Hepatocyte (in vitro differentiated cells): ENCODE measurements at regions not wholly inside any gene's neighbourhood (a gene's known extent, or its start where the extent isn't known, plus 50 kb on each side); places are given as distances from the start of the nearest gene placed in this dataset.

Experiments
- DNase-seq: peaks from one replicate; pipeline ENCODE4 v3.0.0-alpha.2; 2016; ENCODE audit warnings: low spot score
- H2AFZ ChIP-seq: fragments of 200-600 bp; sonication (generic); 2 replicates; pipeline ENCODE4 v1.6.0; 2016; ENCODE audit warnings: antibody characterized with exemption, mild to moderate bottlenecking
- H3K27ac ChIP-seq: fragments of 200-600 bp; sonication (generic); 2 replicates; pipeline ENCODE4 v1.5.1; 2016; ENCODE audit warnings: mild to moderate bottlenecking
- H3K27me3 ChIP-seq: fragments of 200-600 bp; sonication (generic); 2 replicates; pipeline ENCODE4 v1.6.1; 2016
- H3K36me3 ChIP-seq: fragments of 200-600 bp; sonication (generic); replicated peaks from 2 replicates; pipeline ENCODE4 v1.5.1; 2016; ENCODE audit warnings: low read depth; ENCODE audit not compliant: insufficient read depth
- H3K4me1 ChIP-seq: fragments of 200-600 bp; sonication (generic); 2 replicates; pipeline ENCODE4 v1.5.1; 2016; ENCODE audit warnings: mild to moderate bottlenecking, moderate library complexity; ENCODE audit not compliant: insufficient read depth
- H3K4me2 ChIP-seq: fragments of 200-600 bp; sonication (generic); 2 replicates; pipeline ENCODE4 v1.6.0; 2016
- H3K4me3 ChIP-seq: fragments of 200-600 bp; sonication (generic); 2 replicates; pipeline ENCODE4 v1.5.1; 2016; ENCODE audit warnings: mild to moderate bottlenecking
- H3K79me2 ChIP-seq: fragments of 200-600 bp; sonication (generic); 2 replicates; pipeline ENCODE4 v1.6.0; 2017; ENCODE audit warnings: mild to moderate bottlenecking
- H3K9me2 ChIP-seq: fragments of 200-600 bp; sonication (generic); replicated peaks from 2 replicates; pipeline ENCODE4 v1.6.0; 2017; ENCODE audit warnings: mild to moderate bottlenecking; ENCODE audit not compliant: insufficient read depth
- H3K9me3 ChIP-seq: fragments of 200-600 bp; sonication (generic); 2 replicates; pipeline ENCODE4 v1.5.1; 2016; ENCODE audit warnings: low read depth, mild to moderate bottlenecking
- H4K20me1 ChIP-seq: fragments of 200-600 bp; sonication (generic); 2 replicates; pipeline ENCODE4 v1.6.0; 2016; ENCODE audit warnings: mild to moderate bottlenecking; ENCODE audit not compliant: insufficient read depth, poor library complexity, severe bottlenecking
- CTCF ChIP-seq: fragments of 200-600 bp; sonication (generic); IDR thresholded peaks from 2 replicates; pipeline ENCODE4 v1.5.1; 2016; ENCODE audit warnings: antibody characterized with exemption, mild to moderate bottlenecking; ENCODE audit not compliant: poor library complexity
- EZH2 ChIP-seq: fragments of 200-600 bp; sonication (generic); IDR thresholded peaks from 2 replicates; pipeline ENCODE4 v1.6.1; 2016; ENCODE audit warnings: antibody characterized with exemption, mild to moderate bottlenecking, borderline replicate concordance
- EZH2phosphoT487 ChIP-seq: fragments of 200-600 bp; sonication (generic); IDR thresholded peaks from one replicate; pipeline ENCODE4 v1.6.1; 2018; ENCODE audit warnings: antibody characterized with exemption, mild to moderate bottlenecking, low read depth, moderate library complexity; ENCODE audit not compliant: unreplicated experiment, severe bottlenecking
- WGBS: methylation state at CpG from one replicate; pipeline ENCODE4 v1.1.6; 2016; ENCODE audit warnings: low lambda C conversion rate; ENCODE audit errors: missing lambda C conversion rate; 5-methylcytosine and 5-hydroxymethylcytosine counted together

GRCh38 chr4:89660444-89661172, 176.4 kb downstream of the SNCA start:
- Histone ChIP-seq H3K4me1 (no peaks in the 10 kb centered on the region), H4K20me1 (no peaks in the 10 kb centered on the region), H3K9me3 (no peaks in the 10 kb centered on the region), H3K36me3 (no peaks in the 10 kb centered on the region), H3K9me2 (no peaks in the 10 kb centered on the region), H2AFZ (no peak overlapping the region), H3K79me2 (no peaks in the 10 kb centered on the region), H3K4me2 (no peak overlapping the region), H3K27ac (no peak overlapping the region), H3K27me3 (no peaks in the 10 kb centered on the region), H3K4me3 (no peak overlapping the region)
- no peak for DNase-seq
- WGBS = 93% methylated on average over 4 of the region's 4 CpGs
- no peak for TF ChIP-seq EZH2phosphoT487
- TF ChIP-seq EZH2 = no peak

GRCh38 chr4:89658701-89659024, 178.3 kb downstream of the SNCA start:
- no peaks in the 10 kb centered on the region for H3K9me2 ChIP-seq
- TF ChIP-seq EZH2phosphoT487 (no peak), CTCF (no peak), EZH2 (no peak)
- WGBS = 94% methylated on average over 2 of the region's 2 CpGs
- no peak overlapping the region for H3K4me3 ChIP-seq
- no peaks in the 10 kb centered on the region for H3K36me3 ChIP-seq
- DNase-seq = no peak
- no peaks in the 10 kb centered on the region for H3K4me1 ChIP-seq
- no peak overlapping the region for H2AFZ ChIP-seq
- no peak overlapping the region for H3K27ac ChIP-seq
- H3K4me2 ChIP-seq = no peak overlapping the region
- H3K27me3 ChIP-seq = no peaks in the 10 kb centered on the region
- no peaks in the 10 kb centered on the region for H4K20me1 ChIP-seq
- no peaks in the 10 kb centered on the region for H3K79me2 ChIP-seq
- no peaks in the 10 kb centered on the region for H3K9me3 ChIP-seq

GRCh38 chr4:89657931-89658700, 178.8 kb downstream of the SNCA start:
- 50% methylated on average over 3 of the region's 3 CpGs for WGBS
- H3K36me3 ChIP-seq = no peaks in the 10 kb centered on the region
- H2AFZ ChIP-seq = no peak overlapping the region
- no peak overlapping the region for H3K27ac ChIP-seq
- no peaks in the 10 kb centered on the region for H3K4me1 ChIP-seq
- no peaks in the 10 kb centered on the region for H3K9me2 ChIP-seq
- no peaks in the 10 kb centered on the region for H3K9me3 ChIP-seq
- no peaks in the 10 kb centered on the region for H3K79me2 ChIP-seq
- H3K4me2 ChIP-seq = no peak overlapping the region
- peak; percentile 19 for DNase-seq
- no peak overlapping the region for H3K4me3 ChIP-seq
- TF ChIP-seq EZH2phosphoT487 = no peak
- TF ChIP-seq CTCF = peak; percentile 66
- no peak for TF ChIP-seq EZH2
- H3K27me3 ChIP-seq = no peaks in the 10 kb centered on the region
- H4K20me1 ChIP-seq = no peaks in the 10 kb centered on the region

- H3K4me2 ChIP-seq = no peak overlapping the region
- H2AFZ ChIP-seq = no peak overlapping the region
- 78% methylated on average over 4 of the region's 4 CpGs for WGBS
- DNase-seq = no peak
- H3K9me3 ChIP-seq = no peaks in the 10 kb centered on the region
- H3K4me3 ChIP-seq = no peak overlapping the region
- H4K20me1 ChIP-seq = no peaks in the 10 kb centered on the region
- H3K4me1 ChIP-seq = no peaks in the 10 kb centered on the region
- no peaks in the 10 kb centered on the region for H3K27me3 ChIP-seq
- H3K36me3 ChIP-seq = no peaks in the 10 kb centered on the region
- no peak for TF ChIP-seq EZH2
- no peak for TF ChIP-seq CTCF
- TF ChIP-seq EZH2phosphoT487 = no peak
- no peak overlapping the region for H3K27ac ChIP-seq
- H3K9me2 ChIP-seq = no peaks in the 10 kb centered on the region
- H3K79me2 ChIP-seq = no peaks in the 10 kb centered on the region
Measured at GRCh38 chr4:89653012-89653411, 183.9 kb downstream of the SNCA start.
